Choroid plexus epithelial cell (primary cell): ENCODE measurements at regions not wholly inside any gene's neighbourhood (a gene's known extent, or its start where the extent isn't known, plus 50 kb on each side); places are given as distances from the start of the nearest gene placed in this dataset.
"Not testable (repeated sequence)": the region's sequence is repeated elsewhere in the genome, so short reads cannot be mapped to it uniquely, and the experiment has no call there.

ENCODE experiments used
- DNase-seq: peaks from one replicate; pipeline ENCODE4 v3.0.0-alpha.2; 2010; ENCODE audit warnings: low read depth
- H3K4me3 ChIP-seq: 2 replicates; pipeline ENCODE4 v1.5.1; 2011; ENCODE audit warnings: low read depth, mild to moderate bottlenecking, control low read depth, low read length, moderate library complexity
- CTCF ChIP-seq: conservative IDR thresholded peaks from 2 replicates; pipeline ENCODE4 v1.5.1; 2011; ENCODE audit warnings: low read depth, mild to moderate bottlenecking, control low read depth, inconsistent platforms, low read length, moderate library complexity

- TF ChIP-seq CTCF, result no peak
Observed at GRCh38 chr12:25320123-25321006, 69.6 kb upstream of the KRAS start.

DNA sequence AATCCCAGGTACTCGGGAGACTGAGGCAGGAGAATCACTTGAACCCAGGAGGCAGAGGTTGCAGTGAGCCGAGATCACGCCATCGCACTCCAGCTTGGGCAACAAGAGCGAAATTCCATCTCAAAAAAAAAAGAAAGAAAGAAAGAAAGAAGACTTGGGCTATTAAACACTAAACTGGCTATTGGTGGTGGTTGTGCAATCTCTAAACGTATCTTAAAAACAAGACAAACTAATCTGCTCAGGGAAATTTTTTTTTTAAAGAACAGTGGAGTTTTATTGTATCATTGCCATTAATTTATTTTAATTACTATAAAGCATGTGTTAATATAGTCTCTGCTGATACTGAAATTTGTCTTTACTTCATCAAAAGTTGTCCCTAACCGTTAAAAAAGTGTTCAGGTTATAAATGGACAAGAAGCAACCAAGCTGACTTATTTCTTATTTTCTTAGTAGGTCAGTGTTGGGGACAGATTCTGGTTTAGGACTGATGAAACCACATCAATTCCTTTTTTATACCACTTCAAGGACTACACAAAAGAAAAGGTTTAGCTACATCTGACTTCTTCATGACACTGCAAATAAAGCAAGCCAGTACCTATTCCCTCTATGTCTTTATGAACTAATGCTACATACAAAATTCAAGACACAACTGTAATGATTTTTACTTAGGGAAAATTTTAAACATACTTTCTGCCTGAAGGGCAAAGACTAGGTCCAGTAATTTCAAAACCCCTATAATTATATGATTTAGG lies 68.7 kb upstream of the KRAS start:
- no peak for DNase-seq
- H3K4me3 ChIP-seq, result no peak overlapping the region
- TF ChIP-seq CTCF, result no peak

More at GRCh38 chr12:25320123-25321006, 69.6 kb upstream of the KRAS start:
- no peak overlapping the region for H3K4me3 ChIP-seq
- DNase-seq, result no peak

DNA sequence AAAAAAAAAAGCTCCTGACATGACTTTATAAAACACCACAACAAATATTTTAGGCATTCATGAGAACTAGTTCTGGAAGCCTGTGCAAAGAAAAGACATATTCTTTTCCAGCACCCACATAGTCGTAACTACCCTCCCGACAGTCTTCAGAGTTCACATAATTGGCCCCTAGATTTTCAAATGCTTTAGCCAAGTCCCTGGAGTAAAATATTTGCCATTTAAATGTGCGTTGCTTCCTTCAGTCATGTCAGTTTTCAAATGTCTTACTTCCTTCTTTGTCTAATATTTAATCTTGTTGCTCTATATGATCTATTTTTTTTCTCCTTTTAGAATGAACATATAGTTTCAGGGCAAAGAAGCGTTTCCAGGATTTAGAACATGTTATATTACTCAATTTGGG lies 66.8 kb upstream of the KRAS start:
- H3K4me3 ChIP-seq, result no peak overlapping the region
- TF ChIP-seq CTCF, result no peak
- DNase-seq, result no peak

GRCh38 chr12:25315388-25315787 lies 64.7 kb upstream of the KRAS start:
- TF ChIP-seq CTCF, result no peak
- no peak overlapping the region for H3K4me3 ChIP-seq
- DNase-seq, result no peak

GRCh38 chr12:25313266-25313990 lies 62.7 kb upstream of the KRAS start:
- not testable (repeated sequence) for H3K4me3 ChIP-seq, DNase-seq

DNA sequence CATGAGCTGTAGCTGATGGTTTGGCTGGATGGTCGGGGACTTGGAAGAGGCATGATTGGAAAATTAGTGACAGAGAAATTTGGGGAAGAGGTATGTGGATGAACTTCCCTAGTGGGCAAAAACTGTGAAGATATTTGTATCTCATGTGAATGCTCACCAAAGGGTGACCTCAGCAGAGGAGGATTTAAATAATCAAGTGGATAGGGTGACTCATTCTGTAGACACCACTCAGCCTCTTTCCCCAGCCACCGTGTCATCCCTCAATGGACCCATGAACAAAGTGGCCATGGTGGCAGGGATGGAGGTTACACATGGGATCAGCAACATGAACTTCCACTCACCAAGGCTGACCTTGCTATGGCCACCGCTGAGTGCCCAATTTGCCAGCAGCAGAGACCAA lies 60.8 kb upstream of the KRAS start:
- no peak for DNase-seq
- no peak overlapping the region for H3K4me3 ChIP-seq
- no peak for TF ChIP-seq CTCF

GRCh38 chr12:25310071-25310470 lies 59.3 kb upstream of the KRAS start:
- H3K4me3 ChIP-seq, DNase-seq: not testable (repeated sequence)
